Astrocyte of the spinal cord (primary cell): ENCODE measurements at regions not wholly inside any gene's neighbourhood (a gene's known extent, or its start where the extent isn't known, plus 50 kb on each side); places are given as distances from the start of the nearest gene placed in this dataset.
"Not testable (repeated sequence)": the region's sequence is repeated elsewhere in the genome, so short reads cannot be mapped to it uniquely, and the experiment has no call there.

Source experiments
- DNase-seq: peaks from one replicate; pipeline ENCODE4 v3.0.0; 2011; ENCODE audit warnings: low read depth, low spot score
- H3K4me3 ChIP-seq: 2 replicates; pipeline ENCODE4 v1.5.1; 2011; ENCODE audit warnings: low read depth, mild to moderate bottlenecking, low read length, moderate library complexity
- CTCF ChIP-seq: IDR thresholded peaks from 2 replicates; pipeline ENCODE4 v1.5.1; 2012; ENCODE audit warnings: low read depth, mild to moderate bottlenecking, low read length, inconsistent platforms
- in situ Hi-C: cut with HindIII; loops from 2 replicates; pipeline ENCODE4 v1.10.0; 2017; ENCODE audit warnings: low sequenced_read_pairs

- DNase-seq, result no peak
- in situ Hi-C loops, result no loop called here
- TF ChIP-seq CTCF, result no peak
- no peak overlapping the region for H3K4me3 ChIP-seq
Observed at GRCh38 chr9:25353783-25354182, 324.5 kb downstream of the TUSC1 start.

- no peak for TF ChIP-seq CTCF
- no peak for DNase-seq
- no peak overlapping the region for H3K4me3 ChIP-seq
- in situ Hi-C loops, result no loop called here
Observed at GRCh38 chr9:25350011-25350410, 328.2 kb downstream of the TUSC1 start.

GRCh38 chr9:25322142-25322541 is 356.1 kb downstream of the TUSC1 start:
- in situ Hi-C loops, result no loop called here
- no peak for TF ChIP-seq CTCF
- no peak overlapping the region for H3K4me3 ChIP-seq
- DNase-seq, result no peak

GRCh38 chr9:25310961-25311360 is 367.3 kb downstream of the TUSC1 start:
- in situ Hi-C loops, result no loop called here
- TF ChIP-seq CTCF, result no peak
- no peak overlapping the region for H3K4me3 ChIP-seq
- no peak for DNase-seq

GRCh38 chr9:25308549-25308948 is 369.7 kb downstream of the TUSC1 start:
- no peak overlapping the region for H3K4me3 ChIP-seq
- no peak for TF ChIP-seq CTCF
- DNase-seq, result no peak
- in situ Hi-C loops, result no loop called here

GRCh38 chr9:25302601-25303000 is 375.6 kb downstream of the TUSC1 start:
- H3K4me3 ChIP-seq, result no peak overlapping the region
- no peak for TF ChIP-seq CTCF
- no peak for DNase-seq
- in situ Hi-C loops, result no loop called here

- DNase-seq, in situ Hi-C loops, H3K4me3 ChIP-seq: not testable (repeated sequence)
Observed at GRCh38 chr9:25288195-25288594, 390.0 kb downstream of the TUSC1 start.
